Cardiac muscle cell (in vitro differentiated cells and primary cell): ENCODE measurements at regions not wholly inside any gene's neighbourhood (a gene's known extent, or its start where the extent isn't known, plus 50 kb on each side); places are given as distances from the start of the nearest gene placed in this dataset.

Experiments
- DNase-seq, 2 donors: peaks; one replicate each; pipeline versions ENCODE4 v3.0.0 to v3.0.0-alpha.2; 2010 to 2017; ENCODE audit warnings: low read depth in 1 of 2, low spot score in 1 of 2
- H3K27ac ChIP-seq: fragments of 200-600 bp; sonication (generic); 2 replicates; pipeline ENCODE4 v1.5.1; 2016
- H3K27me3 ChIP-seq: fragments of 200-600 bp; sonication (generic); 2 replicates; pipeline ENCODE4 v1.6.0; 2016; ENCODE audit warnings: control low read depth
- H3K36me3 ChIP-seq: fragments of 200-600 bp; sonication (generic); 2 replicates; pipeline ENCODE4 v1.5.1; 2016; ENCODE audit warnings: control low read depth
- H3K4me1 ChIP-seq: fragments of 200-600 bp; sonication (generic); 2 replicates; pipeline ENCODE4 v1.8.1; 2017; ENCODE audit warnings: low read depth, mild to moderate bottlenecking, mixed run types
- H3K4me3 ChIP-seq: fragments of 200-600 bp; sonication (generic); 2 replicates; pipeline ENCODE4 v1.5.1; 2016; ENCODE audit warnings: mild to moderate bottlenecking
- H3K9me3 ChIP-seq: fragments of 200-600 bp; sonication (generic); 2 replicates; pipeline ENCODE4 v1.5.1; 2017; ENCODE audit warnings: low read depth, mild to moderate bottlenecking, control low read depth
- TF ChIP-seq, protein P1 (sequence below): IDR thresholded peaks from 2 replicates; pipeline ENCODE4 v1.5.1; 2012; ENCODE audit warnings: low read depth, mild to moderate bottlenecking, low read length

DNA sequence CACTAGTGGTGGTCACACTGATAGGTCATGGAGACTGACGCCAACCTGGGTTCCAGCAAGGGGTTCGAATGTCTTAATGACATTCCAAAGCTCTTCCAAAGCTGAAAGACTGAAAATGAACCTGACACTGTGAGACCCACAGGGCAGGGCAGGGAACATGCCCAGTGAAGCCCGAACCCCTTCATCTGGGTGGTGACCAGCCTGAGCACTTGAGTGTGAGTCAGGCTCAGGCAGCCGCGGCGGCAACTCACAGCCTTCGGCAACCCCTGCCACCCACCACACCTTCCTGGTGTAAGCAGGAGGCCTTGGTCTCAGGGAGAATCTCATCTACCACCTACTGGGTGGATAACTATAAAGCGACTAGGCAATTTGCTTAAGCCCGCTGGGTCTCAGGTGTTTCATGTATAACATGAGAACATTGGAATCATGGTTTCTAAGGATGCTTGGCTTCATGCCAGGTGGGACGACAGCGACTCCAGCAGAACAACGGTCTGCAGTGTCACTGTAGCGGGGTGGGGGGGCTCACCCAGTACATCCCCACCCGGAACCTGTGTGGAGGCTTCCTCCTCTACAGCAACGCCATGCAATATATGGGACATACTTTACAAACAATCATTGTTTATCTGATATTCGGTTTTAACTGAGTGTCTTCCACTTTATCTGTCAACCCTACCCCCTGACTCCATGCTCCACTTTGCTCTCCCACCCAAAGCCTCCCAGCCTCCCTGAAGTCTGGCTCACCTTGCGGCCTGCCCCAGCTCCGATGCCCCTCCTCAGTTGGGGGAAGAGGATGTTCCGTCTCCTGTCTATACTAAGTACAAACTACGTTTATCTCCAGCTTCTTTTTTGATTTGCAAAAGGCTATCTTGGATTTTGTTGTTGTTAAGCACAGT, 125.0 kb upstream of the MEF2A start:
- TF ChIP-seq, protein P1, sequence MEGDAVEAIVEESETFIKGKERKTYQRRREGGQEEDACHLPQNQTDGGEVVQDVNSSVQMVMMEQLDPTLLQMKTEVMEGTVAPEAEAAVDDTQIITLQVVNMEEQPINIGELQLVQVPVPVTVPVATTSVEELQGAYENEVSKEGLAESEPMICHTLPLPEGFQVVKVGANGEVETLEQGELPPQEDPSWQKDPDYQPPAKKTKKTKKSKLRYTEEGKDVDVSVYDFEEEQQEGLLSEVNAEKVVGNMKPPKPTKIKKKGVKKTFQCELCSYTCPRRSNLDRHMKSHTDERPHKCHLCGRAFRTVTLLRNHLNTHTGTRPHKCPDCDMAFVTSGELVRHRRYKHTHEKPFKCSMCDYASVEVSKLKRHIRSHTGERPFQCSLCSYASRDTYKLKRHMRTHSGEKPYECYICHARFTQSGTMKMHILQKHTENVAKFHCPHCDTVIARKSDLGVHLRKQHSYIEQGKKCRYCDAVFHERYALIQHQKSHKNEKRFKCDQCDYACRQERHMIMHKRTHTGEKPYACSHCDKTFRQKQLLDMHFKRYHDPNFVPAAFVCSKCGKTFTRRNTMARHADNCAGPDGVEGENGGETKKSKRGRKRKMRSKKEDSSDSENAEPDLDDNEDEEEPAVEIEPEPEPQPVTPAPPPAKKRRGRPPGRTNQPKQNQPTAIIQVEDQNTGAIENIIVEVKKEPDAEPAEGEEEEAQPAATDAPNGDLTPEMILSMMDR: no peak
- no peaks in the 10 kb centered on the region for H3K9me3 ChIP-seq
- H3K4me1 ChIP-seq: peaks cover 7% of the 10 kb centered on the region
- H3K36me3 ChIP-seq: no peaks in the 10 kb centered on the region
- no peak for DNase-seq
- no peak overlapping the region for H3K27ac ChIP-seq
- no peaks in the 10 kb centered on the region for H3K27me3 ChIP-seq
- no peak overlapping the region for H3K4me3 ChIP-seq

DNA sequence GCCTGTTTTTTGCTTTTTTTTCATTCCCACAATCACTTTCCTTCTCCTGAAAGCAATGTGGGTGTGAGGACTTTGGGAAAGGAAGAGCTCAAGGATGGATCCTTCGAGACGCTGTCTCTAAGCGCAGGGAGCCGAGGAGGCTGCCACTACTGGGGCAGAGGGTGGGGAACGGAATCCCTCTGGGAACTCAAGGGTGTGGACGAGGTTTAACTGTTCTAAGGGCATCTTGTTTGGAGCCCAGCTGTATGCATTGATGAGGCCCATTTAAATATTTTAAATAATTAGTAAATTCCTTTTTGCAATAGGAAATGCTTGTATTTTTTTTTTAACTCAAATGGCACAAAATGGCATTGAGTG, 124.4 kb upstream of the MEF2A start:
- TF ChIP-seq, protein P1: no peak
- Histone ChIP-seq H3K9me3 (no peaks in the 10 kb centered on the region), H3K27ac (no peak overlapping the region), H3K27me3 (no peaks in the 10 kb centered on the region), H3K4me1 (peaks cover 7% of the 10 kb centered on the region), H3K4me3 (no peak overlapping the region), H3K36me3 (no peaks in the 10 kb centered on the region)
- DNase-seq: no peak

DNA sequence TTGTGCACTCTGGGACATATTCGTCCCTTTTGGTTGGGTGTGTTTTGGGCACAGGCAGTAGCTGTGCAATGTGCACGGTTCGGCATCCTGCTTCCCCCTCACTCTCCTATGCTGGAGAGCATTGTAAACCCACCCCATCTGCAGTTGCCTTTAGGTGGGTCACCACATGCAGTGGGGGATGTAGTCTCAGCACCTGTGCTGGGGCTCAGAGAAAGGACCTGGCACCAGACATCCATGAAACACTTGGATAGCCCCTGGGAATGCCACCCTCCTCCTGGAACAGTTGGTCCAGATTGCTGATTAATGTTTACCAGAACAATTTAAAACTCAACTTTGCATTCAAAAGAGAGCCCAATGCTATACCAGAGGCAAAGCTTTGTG, 123.9 kb upstream of the MEF2A start:
- DNase-seq: no peak
- peaks cover 7% of the 10 kb centered on the region for H3K4me1 ChIP-seq
- H3K4me3 ChIP-seq: no peak overlapping the region
- no peaks in the 10 kb centered on the region for H3K36me3 ChIP-seq
- no peaks in the 10 kb centered on the region for H3K9me3 ChIP-seq
- no peaks in the 10 kb centered on the region for H3K27me3 ChIP-seq
- TF ChIP-seq, protein P1: no peak
- H3K27ac ChIP-seq: no peak overlapping the region

DNA sequence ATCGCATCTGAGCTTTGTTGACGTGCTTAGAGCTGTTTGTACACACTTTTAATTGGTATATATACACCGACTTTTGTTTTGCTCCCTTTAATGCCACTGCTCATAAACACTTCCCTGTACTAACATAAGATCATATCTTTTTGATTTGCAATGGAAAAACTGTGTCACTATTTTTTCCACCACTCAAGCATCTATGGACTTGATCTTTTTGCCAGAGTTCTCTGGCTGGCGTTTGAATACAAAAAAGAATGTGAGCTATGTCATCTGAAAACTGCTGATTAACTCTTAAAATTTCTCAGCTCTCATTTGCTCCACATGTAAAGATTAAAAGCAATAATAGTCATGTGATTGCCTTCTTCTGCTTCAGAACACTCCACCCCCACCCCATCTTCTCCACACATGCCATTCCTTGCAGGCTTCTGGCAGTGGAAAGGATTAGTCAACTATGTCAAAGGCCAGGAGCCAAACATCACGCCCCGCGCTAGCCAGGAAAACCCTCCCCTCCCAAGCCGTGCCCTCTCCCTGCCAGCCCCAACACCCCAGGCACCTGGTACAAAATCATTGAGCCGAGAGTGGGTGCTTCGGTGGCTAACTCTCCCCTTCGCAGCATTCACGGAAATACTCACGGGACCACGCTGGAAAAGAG, 123.4 kb upstream of the MEF2A start:
- TF ChIP-seq, protein P1: no peak
- H3K27me3 ChIP-seq: no peaks in the 10 kb centered on the region
- peak in 1 of 2 donors; percentile 97 for DNase-seq
- H3K9me3 ChIP-seq: no peaks in the 10 kb centered on the region
- no peak overlapping the region for H3K27ac ChIP-seq
- H3K4me1 ChIP-seq: peaks cover 7% of the 10 kb centered on the region
- H3K36me3 ChIP-seq: no peaks in the 10 kb centered on the region
- no peak overlapping the region for H3K4me3 ChIP-seq

DNA sequence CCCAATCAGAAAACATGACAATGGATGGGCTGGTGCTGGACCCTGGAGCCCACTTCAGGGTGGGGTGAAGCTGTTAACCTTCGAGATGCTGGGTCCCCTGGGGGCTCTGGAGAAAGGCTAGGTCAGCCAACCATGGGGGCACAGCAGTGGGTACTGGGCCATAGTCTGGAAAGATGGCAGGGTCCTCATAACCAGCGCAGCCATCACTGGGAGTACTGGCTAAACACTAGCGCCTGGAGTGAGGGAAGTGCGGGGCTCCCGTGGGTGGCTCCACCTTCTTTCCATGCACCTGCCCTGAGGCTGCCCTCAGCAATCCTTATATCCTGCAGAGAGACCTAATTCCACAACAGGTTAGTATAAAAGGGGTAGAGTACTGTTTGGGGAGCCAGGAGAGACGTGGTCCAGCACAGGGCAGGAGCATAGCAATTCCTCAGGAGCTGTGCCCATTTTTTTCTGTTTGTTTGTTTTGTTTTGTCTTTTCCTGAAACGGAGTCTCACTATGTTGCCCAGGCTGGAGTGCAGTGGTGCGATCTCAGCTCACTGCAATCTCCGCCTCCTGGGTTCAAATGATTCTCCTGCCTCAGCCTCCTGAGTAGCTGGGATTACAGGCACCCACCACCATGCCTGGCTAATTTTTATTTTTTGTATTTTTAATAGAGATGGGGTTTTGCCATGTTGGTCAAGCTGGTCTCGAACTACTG, 122.6 kb upstream of the MEF2A start:
- no peak overlapping the region for H3K4me3 ChIP-seq
- no peaks in the 10 kb centered on the region for H3K27me3 ChIP-seq
- H3K9me3 ChIP-seq: no peaks in the 10 kb centered on the region
- H3K4me1 ChIP-seq: peaks cover 7% of the 10 kb centered on the region
- TF ChIP-seq, protein P1: no peak
- no peak overlapping the region for H3K27ac ChIP-seq
- DNase-seq: no peak
- no peaks in the 10 kb centered on the region for H3K36me3 ChIP-seq
